CD14-positive monocyte (primary cell): ENCODE measurements at regions not wholly inside any gene's neighbourhood (a gene's known extent, or its start where the extent isn't known, plus 50 kb on each side); places are given as distances from the start of the nearest gene placed in this dataset.

Experiments used
- DNase-seq, 3 donors: peaks; one replicate each; pipeline ENCODE4 v3.0.0-alpha.2; 2011 to 2022
- H2AFZ ChIP-seq: 2 replicates; pipeline ENCODE4 v1.6.0; 2012; ENCODE audit warnings: mild to moderate bottlenecking, low read depth, low read length, inconsistent platforms; ENCODE audit not compliant: insufficient read depth, poor library complexity, severe bottlenecking
- H3K27ac ChIP-seq, 2 donors: 1 replicate in 1 of 2; 2 replicates in 1 of 2; pipeline ENCODE4 v1.5.1; 2012 to 2013; ENCODE audit warnings: low read length in 2 of 2, control low read depth in 1 of 2, inconsistent platforms in 1 of 2, low read depth in 1 of 2, mild to moderate bottlenecking in 1 of 2
- H3K27me3 ChIP-seq, 2 donors: one replicate each; pipeline versions ENCODE4 v1.6.0 to v1.6.1; 2011 to 2013; ENCODE audit warnings: low read length in 2 of 2; ENCODE audit not compliant: control insufficient read depth in 2 of 2, insufficient read depth in 2 of 2
- H3K36me3 ChIP-seq, 2 donors: replicated peaks in 1 of 2; 1 replicate in 1 of 2; 2 replicates in 1 of 2; pipeline versions ENCODE4 v1.5.1 to v1.6.1; 2012 to 2013; ENCODE audit warnings: low read length in 2 of 2, control low read depth in 1 of 2, inconsistent platforms in 1 of 2, mild to moderate bottlenecking in 1 of 2; ENCODE audit not compliant: insufficient read depth in 2 of 2, control insufficient read depth in 1 of 2
- H3K4me1 ChIP-seq, 2 donors: 1 replicate in 1 of 2; 2 replicates in 1 of 2; pipeline versions ENCODE4 v1.5.1 to v1.6.1; 2012 to 2013; ENCODE audit warnings: low read length in 2 of 2, control low read depth in 1 of 2, inconsistent platforms in 1 of 2, mild to moderate bottlenecking in 1 of 2, moderate library complexity in 1 of 2; ENCODE audit not compliant: insufficient read depth in 2 of 2, control insufficient read depth in 1 of 2
- H3K4me2 ChIP-seq: replicated peaks from 2 replicates; pipeline ENCODE3; 2012; ENCODE audit warnings: low read length, moderate library complexity, mild to moderate bottlenecking; ENCODE audit not compliant: poor library complexity, severe bottlenecking; ENCODE audit errors: extremely low read depth
- H3K4me3 ChIP-seq, 3 experiments: fragments of 200-600 bp in 1 of 3; sonication (generic) in 1 of 3; replicated peaks in 1 of 3; 1 replicate in 2 of 3; 2 replicates in 1 of 3; pipeline ENCODE4 v1.5.1; 2011 to 2013; ENCODE audit warnings: low read length in 3 of 3, mild to moderate bottlenecking in 3 of 3, control low read depth in 2 of 3, low read depth in 2 of 3, inconsistent platforms in 1 of 3, moderate library complexity in 1 of 3
- H3K79me2 ChIP-seq: 2 replicates; pipeline ENCODE4 v1.6.0; 2012; ENCODE audit warnings: mild to moderate bottlenecking, control low read depth, inconsistent platforms, low read length, moderate library complexity; ENCODE audit not compliant: insufficient read depth
- H3K9ac ChIP-seq: 2 replicates; pipeline ENCODE4 v1.6.0; 2017; ENCODE audit warnings: low read length, mild to moderate bottlenecking; ENCODE audit not compliant: insufficient read depth, poor library complexity, severe bottlenecking
- H3K9me3 ChIP-seq, 2 donors: replicated peaks in 1 of 2; 1 replicate in 1 of 2; 2 replicates in 1 of 2; pipeline versions ENCODE4 v1.5.1 to v1.6.1; 2012 to 2013; ENCODE audit warnings: low read length in 2 of 2, control low read depth in 1 of 2; ENCODE audit not compliant: control insufficient read depth in 1 of 2, insufficient read depth in 1 of 2
- H4K20me1 ChIP-seq: 2 replicates; pipeline ENCODE4 v1.6.0; 2012; ENCODE audit warnings: mild to moderate bottlenecking, low read length, control low read depth, moderate library complexity; ENCODE audit not compliant: insufficient read depth
- H3K27ac Mint-ChIP-seq, 7 donors: one replicate each; pipeline ENCODE4 v1.8.0; 2020; ENCODE audit warnings: mild to moderate bottlenecking in 7 of 7, mixed read lengths in 7 of 7, moderate library complexity in 6 of 7, inconsistent platforms in 2 of 7
- H3K27me3 Mint-ChIP-seq, 3 donors: one replicate each; pipeline ENCODE4 v1.8.0; 2021 to 2022; ENCODE audit warnings: low read depth in 3 of 3, mild to moderate bottlenecking in 3 of 3, mixed read lengths in 3 of 3, moderate library complexity in 3 of 3, inconsistent platforms in 1 of 3
- H3K36me3 Mint-ChIP-seq, 2 donors: one replicate each; pipeline ENCODE4 v1.8.0; 2020; ENCODE audit warnings: mixed read lengths in 2 of 2, inconsistent platforms in 1 of 2, mild to moderate bottlenecking in 1 of 2
- H3K4me1 Mint-ChIP-seq: one replicate; pipeline ENCODE4 v1.8.0; 2020; ENCODE audit warnings: mild to moderate bottlenecking, mixed read lengths
- H3K4me3 Mint-ChIP-seq, 2 donors: one replicate each; pipeline ENCODE4 v1.8.0; 2020; ENCODE audit warnings: mild to moderate bottlenecking in 2 of 2, mixed read lengths in 2 of 2, moderate library complexity in 1 of 2
- H3K9me3 Mint-ChIP-seq, 7 donors: one replicate each; pipeline ENCODE4 v1.8.0; 2020 to 2022; ENCODE audit warnings: mixed read lengths in 7 of 7, mild to moderate bottlenecking in 6 of 7, moderate library complexity in 6 of 7, inconsistent platforms in 2 of 7
- WGBS: methylation state at CpG from one replicate; pipeline ENCODE4 v1.1.5; 2013; ENCODE audit warnings: missing lambda C conversion rate; ENCODE audit not compliant: insufficient coverage; 5-methylcytosine and 5-hydroxymethylcytosine counted together
- intact Hi-C, 2 donors: fragments of 100-400 bp; cut with micrococcal nuclease; formaldehyde crosslinking; loops; one replicate each; pipeline versions ENCODE4 v1.15.0 to v1.15.1; 2023
- TF ChIP-seq, protein P1 (sequence below): fragments of 200-600 bp; IDR thresholded peaks from one replicate; pipeline ENCODE4 v1.8.0; 2022; ENCODE audit warnings: antibody characterized with exemption, mild to moderate bottlenecking

DNA sequence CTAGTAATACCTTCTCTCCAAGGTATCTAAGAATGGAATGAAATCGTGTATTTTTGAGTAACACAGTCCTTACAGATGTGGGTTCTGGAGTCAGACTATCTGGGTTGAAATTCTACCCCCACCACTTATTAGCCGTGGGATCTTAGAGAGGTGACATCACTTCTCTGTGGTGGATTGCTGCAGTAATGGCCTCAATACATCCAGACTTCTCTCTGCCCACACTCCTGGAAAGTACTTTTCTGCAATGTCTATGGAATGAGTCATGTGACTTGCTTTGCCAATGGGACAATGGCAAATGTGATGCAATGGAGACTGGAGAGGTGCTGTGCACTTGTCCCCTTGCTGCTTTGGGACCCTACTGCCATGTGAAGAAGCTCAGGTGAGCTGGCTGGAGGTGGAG is 418.2 kb downstream of the HAPSTR1 start:
- Histone ChIP-seq H2AFZ (no peak overlapping the region), H3K4me3 (no peak overlapping the region), H3K36me3 (no peaks in the 10 kb centered on the region), H3K9ac (no peak overlapping the region), H4K20me1 (no peaks in the 10 kb centered on the region), H3K9me3 (peaks cover 8 to 12% of the 10 kb centered on the region in 2 donors), H3K27me3 (no peaks in the 10 kb centered on the region), H3K79me2 (no peaks in the 10 kb centered on the region), H3K4me1 (no peaks in the 10 kb centered on the region), H3K27ac (no peak overlapping the region), H3K4me2 (no peak overlapping the region)
- H3K9me3 Mint-ChIP-seq, result peaks cover 0 to 18% (median 5%) of the 10 kb centered on the region in 7 donors
- H3K4me1 Mint-ChIP-seq, result no peaks in the 10 kb centered on the region
- H3K27me3 Mint-ChIP-seq, result peaks cover under 1 to 2% (median 1%) of the 10 kb centered on the region in 3 donors
- no peak for DNase-seq
- TF ChIP-seq, protein P1, sequence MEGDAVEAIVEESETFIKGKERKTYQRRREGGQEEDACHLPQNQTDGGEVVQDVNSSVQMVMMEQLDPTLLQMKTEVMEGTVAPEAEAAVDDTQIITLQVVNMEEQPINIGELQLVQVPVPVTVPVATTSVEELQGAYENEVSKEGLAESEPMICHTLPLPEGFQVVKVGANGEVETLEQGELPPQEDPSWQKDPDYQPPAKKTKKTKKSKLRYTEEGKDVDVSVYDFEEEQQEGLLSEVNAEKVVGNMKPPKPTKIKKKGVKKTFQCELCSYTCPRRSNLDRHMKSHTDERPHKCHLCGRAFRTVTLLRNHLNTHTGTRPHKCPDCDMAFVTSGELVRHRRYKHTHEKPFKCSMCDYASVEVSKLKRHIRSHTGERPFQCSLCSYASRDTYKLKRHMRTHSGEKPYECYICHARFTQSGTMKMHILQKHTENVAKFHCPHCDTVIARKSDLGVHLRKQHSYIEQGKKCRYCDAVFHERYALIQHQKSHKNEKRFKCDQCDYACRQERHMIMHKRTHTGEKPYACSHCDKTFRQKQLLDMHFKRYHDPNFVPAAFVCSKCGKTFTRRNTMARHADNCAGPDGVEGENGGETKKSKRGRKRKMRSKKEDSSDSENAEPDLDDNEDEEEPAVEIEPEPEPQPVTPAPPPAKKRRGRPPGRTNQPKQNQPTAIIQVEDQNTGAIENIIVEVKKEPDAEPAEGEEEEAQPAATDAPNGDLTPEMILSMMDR, result no peak
- H3K27ac Mint-ChIP-seq, result no peak overlapping the region
- intact Hi-C loops, result no loop called here
- no CpG with 5 or more reads among the region's 2 CpGs for WGBS
- no peaks in the 10 kb centered on the region for H3K36me3 Mint-ChIP-seq
- H3K4me3 Mint-ChIP-seq, result no peak overlapping the region

DNA sequence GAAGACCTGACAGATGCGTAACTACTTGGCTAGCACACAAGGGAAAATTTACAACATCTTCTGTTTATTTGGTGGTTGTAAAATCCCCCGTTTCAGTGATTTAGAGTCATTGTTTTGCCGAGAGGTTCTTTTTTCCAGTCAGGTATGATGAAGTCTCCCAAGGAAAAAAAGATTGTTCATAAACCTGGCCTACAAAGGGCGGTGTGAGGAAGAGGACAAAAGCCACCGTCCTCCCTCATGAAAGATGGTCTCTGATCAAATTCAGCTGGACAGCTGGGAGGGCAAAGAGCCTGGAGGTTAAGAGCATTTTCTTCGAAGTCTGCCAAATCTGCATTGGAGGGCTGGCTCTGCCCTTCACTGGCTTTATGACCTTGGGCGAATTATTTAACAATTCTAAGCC is 419.9 kb downstream of the HAPSTR1 start:
- Histone ChIP-seq H2AFZ (no peak overlapping the region), H3K79me2 (no peaks in the 10 kb centered on the region), H3K9ac (no peak overlapping the region), H4K20me1 (no peaks in the 10 kb centered on the region), H3K27me3 (no peaks in the 10 kb centered on the region), H3K4me3 (no peak overlapping the region), H3K27ac (no peak overlapping the region), H3K4me1 (no peaks in the 10 kb centered on the region), H3K36me3 (no peaks in the 10 kb centered on the region), H3K4me2 (no peak overlapping the region), H3K9me3 (peaks cover 8 to 12% of the 10 kb centered on the region in 2 donors)
- Mint-ChIP-seq H3K4me3 (no peak overlapping the region), H3K27me3 (peaks cover 0 to 2% (median 0%) of the 10 kb centered on the region in 3 donors), H3K9me3 (peaks cover 0 to 15% (median 3%) of the 10 kb centered on the region in 7 donors), H3K4me1 (no peaks in the 10 kb centered on the region), H3K27ac (no peak overlapping the region), H3K36me3 (no peaks in the 10 kb centered on the region)
- TF ChIP-seq, protein P1, result no peak
- DNase-seq, result no peak
- intact Hi-C loops, result no loop called here
- WGBS, result 97% methylated on average over 4 of the region's 7 CpGs
